Colonic mucosa (tissue), 4 donors: ENCODE measurements at regions not wholly inside any gene's neighbourhood (a gene's known extent, or its start where the extent isn't known, plus 50 kb on each side); places are given as distances from the start of the nearest gene placed in this dataset.

Experiments
- DNase-seq: peaks from one replicate; pipeline ENCODE4 v3.0.0-alpha.2; 2020
- H3K27ac ChIP-seq: fragments of 200-600 bp; one replicate; pipeline ENCODE4 v1.8.0; 2021
- H3K27me3 ChIP-seq: fragments of 200-600 bp; one replicate; pipeline ENCODE4 v1.8.0; 2021
- H3K36me3 ChIP-seq: fragments of 200-600 bp; one replicate; pipeline ENCODE4 v1.8.0; 2021
- H3K4me1 ChIP-seq: fragments of 200-600 bp; one replicate; pipeline ENCODE4 v1.8.0; 2021; ENCODE audit warnings: mild to moderate bottlenecking
- H3K4me3 ChIP-seq: fragments of 200-600 bp; one replicate; pipeline ENCODE4 v1.8.0; 2021
- H3K9ac ChIP-seq, 2 donors: one replicate each; pipeline ENCODE4 v1.7.0; 2013; ENCODE audit warnings: control low read depth in 2 of 2, low read depth in 2 of 2, low read length in 2 of 2
- H3K9me3 ChIP-seq: fragments of 200-600 bp; one replicate; pipeline ENCODE4 v1.8.0; 2021
- intact Hi-C: fragments of 100-400 bp; cut with DNase I; formaldehyde crosslinking; loops from one replicate; pipeline ENCODE4 v1.14.1; 2022
- TF ChIP-seq, protein P1 (sequence below): fragments of 200-600 bp; IDR thresholded peaks from one replicate; pipeline ENCODE4 v1.8.0; 2022; ENCODE audit warnings: antibody characterized with exemption, mild to moderate bottlenecking
- donor health status: healthy.
- donor health status: DM: no; HTN: no; CAD: no.
- donor health status: DM: no; HTN: no; CAD: no.

GRCh38 chr1:209041927-209042326 lies 541.6 kb upstream of the CAMK1G start:
- H3K9ac ChIP-seq, result no peak overlapping the region
- no peak for DNase-seq
- intact Hi-C loops, result no loop called here

GRCh38 chr1:209042413-209042812 lies 541.1 kb upstream of the CAMK1G start:
- intact Hi-C loops, result no loop called here
- no peak for DNase-seq
- H3K9ac ChIP-seq, result no peak overlapping the region
- H3K4me3 ChIP-seq, result no peak overlapping the region
- H3K9me3 ChIP-seq, result no peaks in the 10 kb centered on the region
- H3K4me1 ChIP-seq, result no peaks in the 10 kb centered on the region
- TF ChIP-seq, protein P1, sequence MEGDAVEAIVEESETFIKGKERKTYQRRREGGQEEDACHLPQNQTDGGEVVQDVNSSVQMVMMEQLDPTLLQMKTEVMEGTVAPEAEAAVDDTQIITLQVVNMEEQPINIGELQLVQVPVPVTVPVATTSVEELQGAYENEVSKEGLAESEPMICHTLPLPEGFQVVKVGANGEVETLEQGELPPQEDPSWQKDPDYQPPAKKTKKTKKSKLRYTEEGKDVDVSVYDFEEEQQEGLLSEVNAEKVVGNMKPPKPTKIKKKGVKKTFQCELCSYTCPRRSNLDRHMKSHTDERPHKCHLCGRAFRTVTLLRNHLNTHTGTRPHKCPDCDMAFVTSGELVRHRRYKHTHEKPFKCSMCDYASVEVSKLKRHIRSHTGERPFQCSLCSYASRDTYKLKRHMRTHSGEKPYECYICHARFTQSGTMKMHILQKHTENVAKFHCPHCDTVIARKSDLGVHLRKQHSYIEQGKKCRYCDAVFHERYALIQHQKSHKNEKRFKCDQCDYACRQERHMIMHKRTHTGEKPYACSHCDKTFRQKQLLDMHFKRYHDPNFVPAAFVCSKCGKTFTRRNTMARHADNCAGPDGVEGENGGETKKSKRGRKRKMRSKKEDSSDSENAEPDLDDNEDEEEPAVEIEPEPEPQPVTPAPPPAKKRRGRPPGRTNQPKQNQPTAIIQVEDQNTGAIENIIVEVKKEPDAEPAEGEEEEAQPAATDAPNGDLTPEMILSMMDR, result no peak
- no peaks in the 10 kb centered on the region for H3K27me3 ChIP-seq
- H3K27ac ChIP-seq, result no peak overlapping the region
- H3K36me3 ChIP-seq, result no peaks in the 10 kb centered on the region

More at GRCh38 chr1:209041927-209042326, 541.6 kb upstream of the CAMK1G start:
- H3K4me3 ChIP-seq, result no peak overlapping the region
- TF ChIP-seq, protein P1, result no peak
- no peak overlapping the region for H3K27ac ChIP-seq
- H3K4me1 ChIP-seq, result no peaks in the 10 kb centered on the region
- H3K9me3 ChIP-seq, result no peaks in the 10 kb centered on the region
- H3K27me3 ChIP-seq, result no peaks in the 10 kb centered on the region
- H3K36me3 ChIP-seq, result no peaks in the 10 kb centered on the region

GRCh38 chr1:209045331-209046057 lies 538.0 kb upstream of the CAMK1G start:
- Histone ChIP-seq H3K27ac (no peak overlapping the region), H3K4me3 (no peak overlapping the region), H3K9me3 (no peaks in the 10 kb centered on the region), H3K27me3 (no peaks in the 10 kb centered on the region), H3K36me3 (no peaks in the 10 kb centered on the region), H3K9ac (no peak overlapping the region), H3K4me1 (no peaks in the 10 kb centered on the region)
- intact Hi-C loops, result no loop called here
- TF ChIP-seq, protein P1, result no peak
- no peak for DNase-seq

GRCh38 chr1:209046058-209046417 lies 537.5 kb upstream of the CAMK1G start:
- no peaks in the 10 kb centered on the region for H3K9me3 ChIP-seq
- H3K27me3 ChIP-seq, result no peaks in the 10 kb centered on the region
- H3K4me3 ChIP-seq, result no peak overlapping the region
- H3K4me1 ChIP-seq, result no peaks in the 10 kb centered on the region
- TF ChIP-seq, protein P1, result no peak
- DNase-seq, result no peak
- intact Hi-C loops, result no loop called here
- H3K9ac ChIP-seq, result no peak overlapping the region
- no peaks in the 10 kb centered on the region for H3K36me3 ChIP-seq
- no peak overlapping the region for H3K27ac ChIP-seq

GRCh38 chr1:209046935-209047334 lies 536.6 kb upstream of the CAMK1G start:
- TF ChIP-seq, protein P1, result no peak
- H3K9ac ChIP-seq, result no peak overlapping the region
- no peak overlapping the region for H3K27ac ChIP-seq
- no peak overlapping the region for H3K4me3 ChIP-seq
- no peaks in the 10 kb centered on the region for H3K36me3 ChIP-seq
- H3K4me1 ChIP-seq, result no peaks in the 10 kb centered on the region
- no peak for DNase-seq
- intact Hi-C loops, result no loop called here
- no peaks in the 10 kb centered on the region for H3K27me3 ChIP-seq
- no peaks in the 10 kb centered on the region for H3K9me3 ChIP-seq
